Epithelial cell of proximal tubule (primary cell): ENCODE measurements at regions not wholly inside any gene's neighbourhood (a gene's known extent, or its start where the extent isn't known, plus 50 kb on each side); places are given as distances from the start of the nearest gene placed in this dataset.

Experiments used
- DNase-seq: peaks from one replicate; pipeline ENCODE4 v3.0.0-alpha.2; 2011; ENCODE audit warnings: low read depth
- H3K4me3 ChIP-seq: 2 replicates; pipeline ENCODE4 v1.5.1; 2011; ENCODE audit warnings: low read depth, mild to moderate bottlenecking, low read length
- CTCF ChIP-seq: conservative IDR thresholded peaks from 2 replicates; pipeline ENCODE4 v1.5.1; 2012; ENCODE audit warnings: low read depth, mild to moderate bottlenecking, low read length

GRCh38 chr6:134733801-134734200 lies 216.1 kb downstream of the ALDH8A1 start:
- no peak overlapping the region for H3K4me3 ChIP-seq
- DNase-seq: no peak
- no peak for TF ChIP-seq CTCF

- no peak for DNase-seq
- TF ChIP-seq CTCF: no peak
- H3K4me3 ChIP-seq: no peak overlapping the region
Measured at GRCh38 chr6:134732763-134733162, 217.1 kb downstream of the ALDH8A1 start.

GRCh38 chr6:134731615-134732014 lies 218.3 kb downstream of the ALDH8A1 start:
- TF ChIP-seq CTCF: no peak
- H3K4me3 ChIP-seq: no peak overlapping the region
- DNase-seq: no peak

- no peak for TF ChIP-seq CTCF
- no peak for DNase-seq
- no peak overlapping the region for H3K4me3 ChIP-seq
Measured at GRCh38 chr6:134730013-134730412, 219.9 kb downstream of the ALDH8A1 start.

GRCh38 chr6:134729561-134729960 lies 220.3 kb downstream of the ALDH8A1 start:
- no peak overlapping the region for H3K4me3 ChIP-seq
- no peak for DNase-seq
- no peak for TF ChIP-seq CTCF

GRCh38 chr6:134727081-134727480 lies 222.8 kb downstream of the ALDH8A1 start:
- DNase-seq: no peak
- H3K4me3 ChIP-seq: no peak overlapping the region
- no peak for TF ChIP-seq CTCF

GRCh38 chr6:134725590-134725989 lies 224.3 kb downstream of the ALDH8A1 start:
- no peak for DNase-seq
- no peak for TF ChIP-seq CTCF
- H3K4me3 ChIP-seq: no peak overlapping the region
